ENCODE measurements at regions not wholly inside any gene's neighbourhood (a gene's known extent, or its start where the extent isn't known, plus 50 kb on each side); places are given as distances from the start of the nearest gene placed in this dataset.
"Not testable (repeated sequence)": the region's sequence is repeated elsewhere in the genome, so short reads cannot be mapped to it uniquely, and the experiment has no call there.

DNA sequence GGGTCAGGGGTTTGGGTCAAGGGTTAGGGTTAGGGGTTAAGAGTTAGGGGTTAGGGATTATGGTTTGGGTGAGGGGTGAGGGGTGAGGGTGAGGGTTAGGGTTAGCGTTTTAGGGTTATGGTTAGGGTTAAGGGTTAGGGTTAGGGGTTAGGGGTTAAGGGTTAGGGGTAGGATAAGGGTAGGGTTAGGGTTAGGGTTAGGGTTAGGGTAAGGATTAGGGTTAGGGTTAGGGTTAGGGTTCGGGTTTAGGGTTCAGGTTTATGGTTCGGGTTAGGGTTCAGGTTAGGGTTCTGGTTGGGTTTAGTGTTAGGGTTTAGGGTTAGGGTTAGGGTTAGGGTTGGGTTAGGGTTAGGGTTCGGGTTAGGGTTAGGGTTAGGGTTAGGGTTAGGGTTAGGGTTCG is 213.1 kb downstream of the LMLN start:
- not testable (repeated sequence) for H2AK5ac ChIP-seq (ENCODE audit: low read length, severe bottlenecking); H3K4me1 ChIP-seq (ENCODE audit: control insufficient read depth, insufficient read depth, low read depth, low read length); H3K14ac ChIP-seq (ENCODE audit: low read length in 2 of 2); H3K27ac ChIP-seq (ENCODE audit: low read length, poor library complexity, severe bottlenecking); H3K9ac ChIP-seq (ENCODE audit: low read length); H2BK12ac ChIP-seq (ENCODE audit: low read length in 2 of 2); H3K4me2 ChIP-seq (ENCODE audit: low read length, poor library complexity, severe bottlenecking); H2BK15ac ChIP-seq (ENCODE audit: low read depth, poor library complexity, severe bottlenecking); H3K4ac ChIP-seq (ENCODE audit: low read depth in 1 of 2, low read length in 2 of 2); H3K18ac ChIP-seq (ENCODE audit: low read depth in 1 of 2, low read length in 2 of 2); H3K27me3 ChIP-seq (ENCODE audit: control insufficient read depth in 1 of 2, insufficient read depth in 1 of 2, low read length in 2 of 2); H4K91ac ChIP-seq (ENCODE audit: low read length); H3K9me3 ChIP-seq (ENCODE audit: control insufficient read depth, low read length); H3K36me3 ChIP-seq (ENCODE audit: control insufficient read depth in 1 of 2, insufficient read depth in 2 of 2, low read depth in 1 of 2, low read length in 2 of 2); H3K23ac ChIP-seq (ENCODE audit: low read length in 2 of 2); DNase-seq; H2BK120ac ChIP-seq (ENCODE audit: low read depth, low read length); H4K8ac ChIP-seq (ENCODE audit: low read length); H3K79me1 ChIP-seq (replicated peaks; ENCODE audit: low read length, poor library complexity, severe bottlenecking); H2AFZ ChIP-seq (ENCODE audit: low read depth, low read length); H2BK5ac ChIP-seq (ENCODE audit: low read depth, low read length, poor library complexity, severe bottlenecking); H3K4me3 ChIP-seq (ENCODE audit: insufficient read depth in 1 of 2, low read depth in 1 of 2, low read length in 2 of 2)
- 88% methylated on average over 5 of the region's 5 CpGs for WGBS

DNA sequence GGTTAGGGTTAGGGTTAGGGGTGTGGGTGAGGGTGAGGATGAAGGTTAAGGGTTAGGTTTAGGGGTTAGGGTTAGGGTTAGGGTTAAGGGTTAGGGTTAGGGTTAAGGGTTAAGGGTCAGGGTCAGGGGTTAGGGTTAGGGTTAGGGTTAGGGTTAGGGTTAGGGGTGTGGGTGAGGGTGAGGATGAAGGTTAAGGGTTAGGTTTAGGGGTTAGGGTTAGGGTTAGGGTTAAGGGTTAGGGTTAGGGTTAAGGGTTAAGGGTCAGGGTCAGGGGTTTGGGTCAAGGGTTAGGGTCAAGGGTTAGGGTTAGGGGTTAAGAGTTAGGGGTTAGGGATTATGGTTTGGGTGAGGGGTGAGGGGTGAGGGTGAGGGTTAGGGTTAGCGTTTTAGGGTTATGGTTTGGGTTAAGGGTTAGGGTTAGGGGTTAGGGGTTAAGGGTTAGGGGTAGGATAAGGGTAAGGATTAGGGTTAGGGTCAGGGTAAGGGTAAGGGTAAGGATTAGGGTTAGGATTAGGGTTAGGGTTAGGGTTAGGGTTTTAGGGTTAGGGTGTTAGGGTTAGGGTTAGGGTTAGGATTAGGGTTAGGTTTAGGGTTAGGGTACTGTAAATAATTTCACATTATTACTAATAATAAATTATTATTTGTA is 214.0 kb downstream of the LMLN start:
- H2BK12ac ChIP-seq (ENCODE audit: low read length in 2 of 2); H3K14ac ChIP-seq (ENCODE audit: low read length in 2 of 2); H3K23ac ChIP-seq (ENCODE audit: low read length in 2 of 2); H3K4ac ChIP-seq (ENCODE audit: low read depth in 1 of 2, low read length in 2 of 2); H2AFZ ChIP-seq (ENCODE audit: low read depth, low read length); H3K18ac ChIP-seq (ENCODE audit: low read depth in 1 of 2, low read length in 2 of 2); H2AK5ac ChIP-seq (ENCODE audit: low read length, severe bottlenecking); H2BK120ac ChIP-seq (ENCODE audit: low read depth, low read length); H4K8ac ChIP-seq (ENCODE audit: low read length); H3K4me1 ChIP-seq (ENCODE audit: control insufficient read depth, insufficient read depth, low read depth, low read length); H3K9ac ChIP-seq (ENCODE audit: low read length); DNase-seq; H2BK5ac ChIP-seq (ENCODE audit: low read depth, low read length, poor library complexity, severe bottlenecking); H3K9me3 ChIP-seq (ENCODE audit: control insufficient read depth, low read length); H3K36me3 ChIP-seq (ENCODE audit: control insufficient read depth in 1 of 2, insufficient read depth in 2 of 2, low read depth in 1 of 2, low read length in 2 of 2); H2BK15ac ChIP-seq (ENCODE audit: low read depth, poor library complexity, severe bottlenecking); H3K79me1 ChIP-seq (replicated peaks; ENCODE audit: low read length, poor library complexity, severe bottlenecking); H3K4me3 ChIP-seq (ENCODE audit: insufficient read depth in 1 of 2, low read depth in 1 of 2, low read length in 2 of 2); H3K27ac ChIP-seq (ENCODE audit: low read length, poor library complexity, severe bottlenecking); H3K27me3 ChIP-seq (ENCODE audit: control insufficient read depth in 1 of 2, insufficient read depth in 1 of 2, low read length in 2 of 2); H4K91ac ChIP-seq (ENCODE audit: low read length); H3K4me2 ChIP-seq (ENCODE audit: low read length, poor library complexity, severe bottlenecking): not testable (repeated sequence)
- WGBS = 100% methylated on average over 1 of the region's 1 CpG

Measured in mesenchymal stem cell (in vitro differentiated cells and primary cell).